Breast epithelium (tissue), 3 donors: ENCODE measurements at regions not wholly inside any gene's neighbourhood (a gene's known extent, or its start where the extent isn't known, plus 50 kb on each side); places are given as distances from the start of the nearest gene placed in this dataset.

Source experiments
- CTCF ChIP-seq, 3 donors: fragments of 450-650 bp; IDR thresholded peaks; one replicate each; pipeline ENCODE4 v1.5.1; 2016 to 2017; ENCODE audit warnings: antibody characterized with exemption in 3 of 3, mild to moderate bottlenecking in 3 of 3, moderate library complexity in 3 of 3
- POLR2A ChIP-seq: fragments of 450-650 bp; IDR thresholded peaks from one replicate; pipeline ENCODE4 v1.6.1; 2016; ENCODE audit warnings: antibody characterized with exemption, mild to moderate bottlenecking, moderate library complexity
- POLR2AphosphoS5 ChIP-seq, 3 donors: sonication (generic); formaldehyde crosslinking; IDR thresholded peaks; one replicate each; pipeline ENCODE4 v1.6.1; 2017; ENCODE audit warnings: antibody characterized with exemption in 3 of 3

GRCh38 chr4:141933978-141934377 is 297.6 kb downstream of the IL15 start:
- TF ChIP-seq POLR2A (no peak), CTCF (IDR thresholded peaks at IDR 0.05) (no peak), POLR2AphosphoS5 (IDR thresholded peaks at IDR 0.05) (no peak)
